Left lung (tissue), 4 donors: ENCODE measurements at regions not wholly inside any gene's neighbourhood (a gene's known extent, or its start where the extent isn't known, plus 50 kb on each side); places are given as distances from the start of the nearest gene placed in this dataset.
A peak's percentile ranks its signal among the peaks of the same experiment; 100 is the strongest.

ENCODE experiments used
- ATAC-seq: fragments of 200-7000 bp; cut with Tn5 transposase; one replicate; pipeline ENCODE4 v1.9.1; 2020; ENCODE audit warnings: moderate library complexity
- DNase-seq, 4 donors: peaks; one replicate each; pipeline ENCODE4 v3.0.0-alpha.2; 2013 to 2020
- H3K27ac ChIP-seq, 2 donors: fragments of 200-600 bp; sonication (generic) in 1 of 2; one replicate each; pipeline versions ENCODE4 v1.5.0 to v1.8.0; 2020 to 2021
- H3K27me3 ChIP-seq, 2 donors: fragments of 200-600 bp; sonication (generic) in 1 of 2; one replicate each; pipeline versions ENCODE4 v1.5.0 to v1.8.0; 2020 to 2021
- H3K36me3 ChIP-seq, 2 donors: fragments of 200-600 bp; sonication (generic) in 1 of 2; one replicate each; pipeline versions ENCODE4 v1.5.0 to v1.8.0; 2020 to 2021
- H3K4me1 ChIP-seq, 2 donors: fragments of 200-600 bp; one replicate each; pipeline ENCODE4 v1.8.0; 2021
- H3K4me3 ChIP-seq, 2 donors: fragments of 200-600 bp; sonication (generic) in 1 of 2; one replicate each; pipeline versions ENCODE4 v1.5.0 to v1.8.0; 2020 to 2021; ENCODE audit warnings: mild to moderate bottlenecking in 1 of 2
- H3K9me3 ChIP-seq, 2 donors: fragments of 200-600 bp; sonication (generic) in 1 of 2; one replicate each; pipeline versions ENCODE4 v1.5.0 to v1.8.0; 2020 to 2021
- intact Hi-C, 2 donors: fragments of 100-400 bp; cut with DNase I; formaldehyde crosslinking; loops; one replicate each; pipeline versions ENCODE4 v1.11.2 to v1.14.2; 2022
- TF ChIP-seq, protein P1 (sequence below), 2 donors: fragments of 200-600 bp; sonication (generic) in 1 of 2; IDR thresholded peaks; one replicate each; pipeline versions ENCODE4 v1.5.0 to v1.8.0; 2021; ENCODE audit warnings: antibody characterized with exemption in 2 of 2
- donor health status: DM: no; HTN: yes; CAD: no.
- donor health status: DM: no; HTN: no; CAD: no.

DNA sequence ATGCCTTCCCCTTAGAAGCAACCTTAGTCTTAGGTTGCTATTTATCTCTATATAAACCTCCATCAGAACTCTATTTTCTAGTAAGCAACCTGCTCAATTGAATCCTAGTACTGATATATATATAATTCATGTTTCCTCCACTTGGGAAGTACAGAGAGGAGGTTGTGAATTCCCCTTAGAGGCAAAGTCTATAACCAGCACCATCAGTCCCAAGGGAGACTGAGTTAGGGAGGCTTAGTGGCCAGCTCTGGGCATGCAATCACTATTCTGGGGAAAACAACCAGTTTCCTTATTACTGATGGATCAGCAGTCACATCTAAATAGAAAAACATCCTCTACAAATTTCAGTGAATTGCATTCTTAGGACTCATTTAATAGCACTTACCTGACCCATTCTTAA is 489.1 kb downstream of the RMST start:
- H3K4me3 ChIP-seq: no peak overlapping the region
- H3K4me1 ChIP-seq: no peaks in the 10 kb centered on the region
- intact Hi-C loops: no loop called here
- no peaks in the 10 kb centered on the region for H3K27me3 ChIP-seq
- TF ChIP-seq, protein P1, sequence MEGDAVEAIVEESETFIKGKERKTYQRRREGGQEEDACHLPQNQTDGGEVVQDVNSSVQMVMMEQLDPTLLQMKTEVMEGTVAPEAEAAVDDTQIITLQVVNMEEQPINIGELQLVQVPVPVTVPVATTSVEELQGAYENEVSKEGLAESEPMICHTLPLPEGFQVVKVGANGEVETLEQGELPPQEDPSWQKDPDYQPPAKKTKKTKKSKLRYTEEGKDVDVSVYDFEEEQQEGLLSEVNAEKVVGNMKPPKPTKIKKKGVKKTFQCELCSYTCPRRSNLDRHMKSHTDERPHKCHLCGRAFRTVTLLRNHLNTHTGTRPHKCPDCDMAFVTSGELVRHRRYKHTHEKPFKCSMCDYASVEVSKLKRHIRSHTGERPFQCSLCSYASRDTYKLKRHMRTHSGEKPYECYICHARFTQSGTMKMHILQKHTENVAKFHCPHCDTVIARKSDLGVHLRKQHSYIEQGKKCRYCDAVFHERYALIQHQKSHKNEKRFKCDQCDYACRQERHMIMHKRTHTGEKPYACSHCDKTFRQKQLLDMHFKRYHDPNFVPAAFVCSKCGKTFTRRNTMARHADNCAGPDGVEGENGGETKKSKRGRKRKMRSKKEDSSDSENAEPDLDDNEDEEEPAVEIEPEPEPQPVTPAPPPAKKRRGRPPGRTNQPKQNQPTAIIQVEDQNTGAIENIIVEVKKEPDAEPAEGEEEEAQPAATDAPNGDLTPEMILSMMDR (IDR thresholded peaks at IDR 0.05): no peak
- ATAC-seq: no peak
- H3K9me3 ChIP-seq: peaks cover 0 to 10% of the 10 kb centered on the region in 2 donors
- H3K27ac ChIP-seq: no peak overlapping the region
- no peak for DNase-seq
- H3K36me3 ChIP-seq: no peaks in the 10 kb centered on the region

DNA sequence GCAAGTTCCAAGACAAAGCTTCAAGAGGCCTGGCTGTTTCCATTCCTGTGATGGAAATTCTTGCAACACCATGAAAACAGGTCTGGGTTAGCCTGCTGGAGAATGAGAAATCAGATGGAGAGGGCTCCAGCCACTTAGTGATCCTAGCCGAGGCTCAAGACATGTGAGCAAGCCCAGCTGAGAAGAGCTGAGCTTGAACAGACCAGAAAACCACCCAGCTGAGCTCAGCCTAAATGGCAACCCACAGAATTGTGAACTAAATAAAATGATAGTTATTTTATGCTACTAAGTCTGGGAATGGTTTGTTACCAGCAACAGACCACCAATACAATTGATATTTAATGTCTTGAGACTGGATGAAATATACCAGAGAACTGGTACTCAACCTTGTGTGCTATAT is 494.5 kb downstream of the RMST start:
- Histone ChIP-seq H3K4me3 (no peak overlapping the region), H3K27me3 (no peaks in the 10 kb centered on the region), H3K4me1 (no peaks in the 10 kb centered on the region), H3K9me3 (peaks cover 0 to 18% of the 10 kb centered on the region in 2 donors), H3K36me3 (no peaks in the 10 kb centered on the region), H3K27ac (no peak overlapping the region)
- DNase-seq (no peak), ATAC-seq (no peak)
- TF ChIP-seq, protein P1 (IDR thresholded peaks at IDR 0.05): no peak
- intact Hi-C loops: no loop called here

DNA sequence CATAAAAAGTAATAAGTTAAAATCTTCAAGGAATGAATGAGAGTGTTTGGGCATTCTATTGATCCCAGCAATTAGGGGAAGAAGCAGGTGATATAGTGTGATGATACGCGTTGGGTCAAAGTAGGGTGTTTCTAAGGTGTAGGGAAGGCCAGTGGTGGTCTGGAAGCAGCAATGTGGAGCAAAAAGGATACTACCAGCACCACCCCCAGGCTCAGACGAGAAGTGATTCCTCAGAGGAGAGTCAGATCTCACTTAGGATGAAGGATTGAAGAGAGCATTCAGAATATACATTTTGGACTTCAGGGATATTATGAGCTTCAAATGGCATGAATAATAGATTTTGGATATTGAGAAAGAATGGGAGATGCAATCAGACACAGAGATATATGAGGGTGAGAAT is 497.6 kb downstream of the RMST start:
- Histone ChIP-seq H3K9me3 (peaks cover 0 to 18% of the 10 kb centered on the region in 2 donors), H3K4me3 (no peak overlapping the region), H3K27me3 (no peaks in the 10 kb centered on the region), H3K4me1 (no peaks in the 10 kb centered on the region), H3K36me3 (no peaks in the 10 kb centered on the region), H3K27ac (no peak overlapping the region)
- ATAC-seq (no peak), DNase-seq (no peak)
- TF ChIP-seq, protein P1 (IDR thresholded peaks at IDR 0.05): no peak
- intact Hi-C loops: no loop called here

GRCh38 chr12:97960741-97961608 is 498.4 kb downstream of the RMST start:
- no peaks in the 10 kb centered on the region for H3K4me1 ChIP-seq
- H3K27ac ChIP-seq: no peak overlapping the region
- peak; percentile 77 for ATAC-seq
- intact Hi-C loops: no loop called here
- no peaks in the 10 kb centered on the region for H3K36me3 ChIP-seq
- TF ChIP-seq, protein P1 (IDR thresholded peaks at IDR 0.05): peak; percentile 62 to 67
- H3K27me3 ChIP-seq: no peaks in the 10 kb centered on the region
- H3K4me3 ChIP-seq: no peak overlapping the region
- DNase-seq: no peak
- H3K9me3 ChIP-seq: peaks cover 0 to 18% of the 10 kb centered on the region in 2 donors

- no peak overlapping the region for H3K4me3 ChIP-seq
- DNase-seq (no peak), ATAC-seq (no peak)
- H3K27ac ChIP-seq: no peak overlapping the region
- H3K36me3 ChIP-seq: no peaks in the 10 kb centered on the region
- intact Hi-C loops: no loop called here
- H3K9me3 ChIP-seq: no peaks in the 10 kb centered on the region
- no peaks in the 10 kb centered on the region for H3K27me3 ChIP-seq
- no peaks in the 10 kb centered on the region for H3K4me1 ChIP-seq
- TF ChIP-seq, protein P1 (IDR thresholded peaks at IDR 0.05): no peak
Measured at GRCh38 chr12:97967831-97968230, 505.2 kb downstream of the RMST start.
